Hepatocyte (in vitro differentiated cells): ENCODE measurements at regions not wholly inside any gene's neighbourhood (a gene's known extent, or its start where the extent isn't known, plus 50 kb on each side); places are given as distances from the start of the nearest gene placed in this dataset.

ENCODE experiments used
- DNase-seq: peaks from one replicate; pipeline ENCODE4 v3.0.0-alpha.2; 2016; ENCODE audit warnings: low spot score
- H2AFZ ChIP-seq: fragments of 200-600 bp; sonication (generic); 2 replicates; pipeline ENCODE4 v1.6.0; 2016; ENCODE audit warnings: antibody characterized with exemption, mild to moderate bottlenecking
- H3K27ac ChIP-seq: fragments of 200-600 bp; sonication (generic); 2 replicates; pipeline ENCODE4 v1.5.1; 2016; ENCODE audit warnings: mild to moderate bottlenecking
- H3K27me3 ChIP-seq: fragments of 200-600 bp; sonication (generic); 2 replicates; pipeline ENCODE4 v1.6.1; 2016
- H3K36me3 ChIP-seq: fragments of 200-600 bp; sonication (generic); replicated peaks from 2 replicates; pipeline ENCODE4 v1.5.1; 2016; ENCODE audit warnings: low read depth; ENCODE audit not compliant: insufficient read depth
- H3K4me1 ChIP-seq: fragments of 200-600 bp; sonication (generic); 2 replicates; pipeline ENCODE4 v1.5.1; 2016; ENCODE audit warnings: mild to moderate bottlenecking, moderate library complexity; ENCODE audit not compliant: insufficient read depth
- H3K4me2 ChIP-seq: fragments of 200-600 bp; sonication (generic); 2 replicates; pipeline ENCODE4 v1.6.0; 2016
- H3K4me3 ChIP-seq: fragments of 200-600 bp; sonication (generic); 2 replicates; pipeline ENCODE4 v1.5.1; 2016; ENCODE audit warnings: mild to moderate bottlenecking
- H3K79me2 ChIP-seq: fragments of 200-600 bp; sonication (generic); 2 replicates; pipeline ENCODE4 v1.6.0; 2017; ENCODE audit warnings: mild to moderate bottlenecking
- H3K9me2 ChIP-seq: fragments of 200-600 bp; sonication (generic); replicated peaks from 2 replicates; pipeline ENCODE4 v1.6.0; 2017; ENCODE audit warnings: mild to moderate bottlenecking; ENCODE audit not compliant: insufficient read depth
- H3K9me3 ChIP-seq: fragments of 200-600 bp; sonication (generic); 2 replicates; pipeline ENCODE4 v1.5.1; 2016; ENCODE audit warnings: low read depth, mild to moderate bottlenecking
- H4K20me1 ChIP-seq: fragments of 200-600 bp; sonication (generic); 2 replicates; pipeline ENCODE4 v1.6.0; 2016; ENCODE audit warnings: mild to moderate bottlenecking; ENCODE audit not compliant: insufficient read depth, poor library complexity, severe bottlenecking
- CTCF ChIP-seq: fragments of 200-600 bp; sonication (generic); IDR thresholded peaks from 2 replicates; pipeline ENCODE4 v1.5.1; 2016; ENCODE audit warnings: antibody characterized with exemption, mild to moderate bottlenecking; ENCODE audit not compliant: poor library complexity
- EZH2 ChIP-seq: fragments of 200-600 bp; sonication (generic); IDR thresholded peaks from 2 replicates; pipeline ENCODE4 v1.6.1; 2016; ENCODE audit warnings: antibody characterized with exemption, mild to moderate bottlenecking, borderline replicate concordance
- EZH2phosphoT487 ChIP-seq: fragments of 200-600 bp; sonication (generic); IDR thresholded peaks from one replicate; pipeline ENCODE4 v1.6.1; 2018; ENCODE audit warnings: antibody characterized with exemption, mild to moderate bottlenecking, low read depth, moderate library complexity; ENCODE audit not compliant: unreplicated experiment, severe bottlenecking
- WGBS: methylation state at CpG from one replicate; pipeline ENCODE4 v1.1.6; 2016; ENCODE audit warnings: low lambda C conversion rate; ENCODE audit errors: missing lambda C conversion rate; 5-methylcytosine and 5-hydroxymethylcytosine counted together

- no peak overlapping the region for H3K27ac ChIP-seq
- 71% methylated on average over 4 of the region's 4 CpGs for WGBS
- no peaks in the 10 kb centered on the region for H3K4me1 ChIP-seq
- H3K36me3 ChIP-seq: no peaks in the 10 kb centered on the region
- no peak overlapping the region for H2AFZ ChIP-seq
- H3K4me3 ChIP-seq: no peak overlapping the region
- H3K9me2 ChIP-seq: no peaks in the 10 kb centered on the region
- H3K79me2 ChIP-seq: no peaks in the 10 kb centered on the region
- TF ChIP-seq CTCF (no peak), EZH2 (no peak), EZH2phosphoT487 (no peak)
- H3K4me2 ChIP-seq: no peak overlapping the region
- H3K9me3 ChIP-seq: no peaks in the 10 kb centered on the region
- no peaks in the 10 kb centered on the region for H3K27me3 ChIP-seq
- H4K20me1 ChIP-seq: no peaks in the 10 kb centered on the region
- no peak for DNase-seq
These were observed 55.6 kb upstream of the KL start for GRCh38 chr13:32960626-32961025.

- Histone ChIP-seq H3K36me3 (no peaks in the 10 kb centered on the region), H3K79me2 (no peaks in the 10 kb centered on the region), H3K4me1 (no peaks in the 10 kb centered on the region), H2AFZ (no peak overlapping the region), H3K4me2 (no peak overlapping the region), H3K9me3 (no peaks in the 10 kb centered on the region), H4K20me1 (no peaks in the 10 kb centered on the region), H3K4me3 (no peak overlapping the region), H3K27ac (no peak overlapping the region), H3K27me3 (no peaks in the 10 kb centered on the region), H3K9me2 (no peaks in the 10 kb centered on the region)
- DNase-seq: no peak
- 100% methylated on average over 1 of the region's 1 CpG for WGBS
- no peak for TF ChIP-seq EZH2phosphoT487
- TF ChIP-seq CTCF: no peak
- no peak for TF ChIP-seq EZH2
These were observed 54.5 kb upstream of the KL start for GRCh38 chr13:32961724-32962123.

GRCh38 chr13:32962342-32962741, 53.9 kb upstream of the KL start:
- Histone ChIP-seq H3K4me1 (no peaks in the 10 kb centered on the region), H3K9me3 (no peaks in the 10 kb centered on the region), H3K27ac (no peak overlapping the region), H4K20me1 (no peaks in the 10 kb centered on the region), H3K4me2 (no peak overlapping the region), H3K9me2 (no peaks in the 10 kb centered on the region), H3K36me3 (no peaks in the 10 kb centered on the region), H2AFZ (no peak overlapping the region), H3K79me2 (no peaks in the 10 kb centered on the region), H3K4me3 (no peak overlapping the region), H3K27me3 (no peaks in the 10 kb centered on the region)
- WGBS: 84% methylated on average over 2 of the region's 2 CpGs
- TF ChIP-seq EZH2 (no peak), CTCF (no peak), EZH2phosphoT487 (no peak)
- DNase-seq: no peak

- peaks cover 4% of the 10 kb centered on the region for H3K4me1 ChIP-seq
- H3K27ac ChIP-seq: no peak overlapping the region
- H4K20me1 ChIP-seq: no peaks in the 10 kb centered on the region
- H2AFZ ChIP-seq: no peak overlapping the region
- H3K4me2 ChIP-seq: no peak overlapping the region
- no peaks in the 10 kb centered on the region for H3K27me3 ChIP-seq
- TF ChIP-seq CTCF: no peak
- no peak for TF ChIP-seq EZH2
- TF ChIP-seq EZH2phosphoT487: no peak
- no peaks in the 10 kb centered on the region for H3K79me2 ChIP-seq
- H3K4me3 ChIP-seq: no peak overlapping the region
- H3K36me3 ChIP-seq: no peaks in the 10 kb centered on the region
- DNase-seq: no peak
- no peaks in the 10 kb centered on the region for H3K9me3 ChIP-seq
- no peaks in the 10 kb centered on the region for H3K9me2 ChIP-seq
- 67% methylated on average over 1 of the region's 2 CpGs for WGBS
These were observed 51.2 kb upstream of the KL start for GRCh38 chr13:32964987-32965386.
